ENCODE measurements at regions not wholly inside any gene's neighbourhood (a gene's known extent, or its start where the extent isn't known, plus 50 kb on each side); places are given as distances from the start of the nearest gene placed in this dataset.

DNA sequence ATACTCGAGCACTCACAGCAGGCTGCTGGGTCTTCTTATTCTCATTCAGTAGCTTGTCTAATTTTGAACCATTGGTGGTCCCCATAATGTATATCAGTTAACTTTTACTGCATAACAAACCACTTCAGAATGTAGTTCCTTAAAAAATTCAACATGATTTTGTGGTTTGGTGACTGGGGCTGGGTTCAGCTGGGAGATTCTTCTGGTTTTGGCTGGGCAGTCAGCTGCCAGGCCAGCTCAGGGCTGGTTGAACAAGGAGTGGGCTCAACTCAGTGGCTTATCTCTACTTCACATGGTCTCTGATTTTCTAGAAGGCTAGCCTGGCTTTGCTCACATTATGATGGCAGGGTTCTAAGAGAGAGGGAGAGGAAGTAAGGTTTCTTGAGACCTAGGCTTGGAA, 292.4 kb upstream of the CHD6 start:
- dilution Hi-C loops (cut with MboI; ENCODE audit: extremely low pct_ligation_motif_present, low sequenced_read_pairs) = no loop called here
- FAIRE-seq (no peak), DNase-seq (ENCODE audit: low read depth, low spot score) (no peak)
- Histone ChIP-seq H3K36me3 (ENCODE audit: control insufficient read depth in 2 of 2, extremely low read depth in 1 of 2, insufficient read depth in 2 of 2, low read length in 2 of 2) (no peaks in the 10 kb centered on the region), H3K9ac (ENCODE audit: control insufficient read depth, extremely low read depth, insufficient read depth, low read length) (no peak overlapping the region), H3K79me2 (ENCODE audit: control insufficient read depth, insufficient read depth, low read length) (no peaks in the 10 kb centered on the region), H3K9me3 (ENCODE audit: control insufficient read depth, low read depth, low read length) (no peaks in the 10 kb centered on the region), H3K4me2 (ENCODE audit: control insufficient read depth, extremely low read depth, insufficient read depth, low read depth, low read length) (no peak overlapping the region), H3K27me3 (ENCODE audit: control insufficient read depth, extremely low read depth, insufficient read depth, low read length) (no peaks in the 10 kb centered on the region), H4K20me1 (ENCODE audit: control insufficient read depth, extremely low read depth, insufficient read depth, low read length) (no peaks in the 10 kb centered on the region), H3K27ac (ENCODE audit: control insufficient read depth, insufficient read depth, low read length) (no peak overlapping the region), H2AFZ (ENCODE audit: control insufficient read depth, low read length) (no peak overlapping the region), H3K4me1 (ENCODE audit: control insufficient read depth, extremely low read depth, insufficient read depth, low read length) (no peaks in the 10 kb centered on the region), H3K9me1 (ENCODE audit: control insufficient read depth, extremely low read depth, insufficient read depth, low read length) (no peaks in the 10 kb centered on the region), H3K4me3 (ENCODE audit: control insufficient read depth in 2 of 3, extremely low read depth in 1 of 3, insufficient read depth in 2 of 3, low read depth in 1 of 3, low read length in 3 of 3) (no peak overlapping the region)
- TF ChIP-seq, protein P1, sequence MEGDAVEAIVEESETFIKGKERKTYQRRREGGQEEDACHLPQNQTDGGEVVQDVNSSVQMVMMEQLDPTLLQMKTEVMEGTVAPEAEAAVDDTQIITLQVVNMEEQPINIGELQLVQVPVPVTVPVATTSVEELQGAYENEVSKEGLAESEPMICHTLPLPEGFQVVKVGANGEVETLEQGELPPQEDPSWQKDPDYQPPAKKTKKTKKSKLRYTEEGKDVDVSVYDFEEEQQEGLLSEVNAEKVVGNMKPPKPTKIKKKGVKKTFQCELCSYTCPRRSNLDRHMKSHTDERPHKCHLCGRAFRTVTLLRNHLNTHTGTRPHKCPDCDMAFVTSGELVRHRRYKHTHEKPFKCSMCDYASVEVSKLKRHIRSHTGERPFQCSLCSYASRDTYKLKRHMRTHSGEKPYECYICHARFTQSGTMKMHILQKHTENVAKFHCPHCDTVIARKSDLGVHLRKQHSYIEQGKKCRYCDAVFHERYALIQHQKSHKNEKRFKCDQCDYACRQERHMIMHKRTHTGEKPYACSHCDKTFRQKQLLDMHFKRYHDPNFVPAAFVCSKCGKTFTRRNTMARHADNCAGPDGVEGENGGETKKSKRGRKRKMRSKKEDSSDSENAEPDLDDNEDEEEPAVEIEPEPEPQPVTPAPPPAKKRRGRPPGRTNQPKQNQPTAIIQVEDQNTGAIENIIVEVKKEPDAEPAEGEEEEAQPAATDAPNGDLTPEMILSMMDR (optimal IDR thresholded peaks at IDR 0.05 in 1 of 3, IDR thresholded peaks at IDR 0.05 in 1 of 3, conservative IDR thresholded peaks at IDR 0.05 in 1 of 3; ENCODE audit: extremely low read depth in 1 of 3, insufficient read depth in 2 of 3, low read length in 3 of 3) = no peak
- no peak for TF ChIP-seq EZH2 (IDR thresholded peaks at IDR 0.05; ENCODE audit: low read length)

DNA sequence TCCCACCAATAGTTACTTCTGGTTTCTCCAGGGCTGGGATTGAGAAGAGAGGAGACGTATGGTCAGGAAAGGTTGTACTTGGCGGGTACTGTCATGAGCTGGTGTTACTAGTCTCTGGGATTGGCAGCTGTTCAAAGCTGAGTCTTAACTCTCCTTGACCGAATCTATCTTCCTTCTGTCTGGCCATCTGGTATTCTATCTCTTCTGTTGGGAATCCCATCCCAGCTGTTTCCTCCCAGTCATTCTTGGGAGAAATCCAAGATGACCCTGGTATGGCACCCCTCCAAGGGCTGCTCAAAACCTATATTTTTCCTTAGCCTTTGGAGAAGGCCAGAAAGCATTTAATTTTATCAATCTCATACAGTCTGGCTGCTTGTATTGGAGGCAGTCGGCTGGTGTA, 287.0 kb upstream of the CHD6 start:
- H3K9me3 ChIP-seq (ENCODE audit: control insufficient read depth, low read depth, low read length) = no peaks in the 10 kb centered on the region
- no peak overlapping the region for H2AFZ ChIP-seq (ENCODE audit: control insufficient read depth, low read length)
- no peak overlapping the region for H3K9ac ChIP-seq (ENCODE audit: control insufficient read depth, extremely low read depth, insufficient read depth, low read length)
- no peaks in the 10 kb centered on the region for H3K79me2 ChIP-seq (ENCODE audit: control insufficient read depth, insufficient read depth, low read length)
- H3K36me3 ChIP-seq (ENCODE audit: control insufficient read depth in 2 of 2, extremely low read depth in 1 of 2, insufficient read depth in 2 of 2, low read length in 2 of 2) = no peaks in the 10 kb centered on the region
- no peak overlapping the region for H3K4me3 ChIP-seq (ENCODE audit: control insufficient read depth in 2 of 3, extremely low read depth in 1 of 3, insufficient read depth in 2 of 3, low read depth in 1 of 3, low read length in 3 of 3)
- H3K4me1 ChIP-seq (ENCODE audit: control insufficient read depth, extremely low read depth, insufficient read depth, low read length) = no peaks in the 10 kb centered on the region
- DNase-seq (ENCODE audit: low read depth, low spot score) (no peak), FAIRE-seq (no peak)
- H3K4me2 ChIP-seq (ENCODE audit: control insufficient read depth, extremely low read depth, insufficient read depth, low read depth, low read length) = no peak overlapping the region
- no peaks in the 10 kb centered on the region for H3K27me3 ChIP-seq (ENCODE audit: control insufficient read depth, extremely low read depth, insufficient read depth, low read length)
- H3K9me1 ChIP-seq (ENCODE audit: control insufficient read depth, extremely low read depth, insufficient read depth, low read length) = no peaks in the 10 kb centered on the region
- TF ChIP-seq EZH2 (IDR thresholded peaks at IDR 0.05; ENCODE audit: low read length) = no peak
- TF ChIP-seq, protein P1 (optimal IDR thresholded peaks at IDR 0.05 in 1 of 3, IDR thresholded peaks at IDR 0.05 in 1 of 3, conservative IDR thresholded peaks at IDR 0.05 in 1 of 3; ENCODE audit: extremely low read depth in 1 of 3, insufficient read depth in 2 of 3, low read length in 3 of 3) = no peak
- no peak overlapping the region for H3K27ac ChIP-seq (ENCODE audit: control insufficient read depth, insufficient read depth, low read length)
- H4K20me1 ChIP-seq (ENCODE audit: control insufficient read depth, extremely low read depth, insufficient read depth, low read length) = no peaks in the 10 kb centered on the region
- dilution Hi-C loops (cut with MboI; ENCODE audit: extremely low pct_ligation_motif_present, low sequenced_read_pairs) = no loop called here
